ENCODE measurements at regions not wholly inside any gene's neighbourhood (a gene's known extent, or its start where the extent isn't known, plus 50 kb on each side); places are given as distances from the start of the nearest gene placed in this dataset.
"Not testable (repeated sequence)": the region's sequence is repeated elsewhere in the genome, so short reads cannot be mapped to it uniquely, and the experiment has no call there.

DNA sequence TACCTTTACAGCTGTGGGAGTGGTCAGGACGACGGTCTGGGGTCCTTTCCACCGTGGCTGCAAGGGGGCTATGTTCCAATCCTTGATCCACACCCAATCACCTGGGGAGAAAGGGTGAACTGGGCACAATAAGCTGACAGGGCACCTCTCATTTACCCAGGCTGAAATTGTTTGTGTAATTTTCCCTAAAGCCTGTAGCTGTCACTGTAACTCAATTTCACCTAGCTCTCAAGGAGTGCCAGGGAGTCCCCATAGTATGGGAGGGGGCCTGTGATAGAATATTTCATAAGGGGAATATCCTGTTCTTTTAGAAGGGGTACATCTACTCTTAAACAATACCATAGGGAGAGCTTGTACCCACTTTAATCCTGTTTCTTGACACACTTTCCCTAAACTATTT lies 51.7 kb upstream of the COX7C start:
- not testable (repeated sequence) for DNase-seq
